Stimulated activated memory B cell treated with anti-CD40 and anti-IgM and Interleukin-4, amounts not matched to agents 10 μg/mL and 1 μg/mL and 100 μg/mL, for 72 hours (primary cell): ENCODE measurements at regions not wholly inside any gene's neighbourhood (a gene's known extent, or its start where the extent isn't known, plus 50 kb on each side); places are given as distances from the start of the nearest gene placed in this dataset.
A peak's percentile ranks its signal among the peaks of the same experiment; 100 is the strongest.

ENCODE experiments used
- ATAC-seq: fragments of 150-1000 bp; cut with Tn5 transposase; 2 replicates; pipeline ENCODE4 v1.10.0; 2021
- H3K27ac Mint-ChIP-seq: one replicate; pipeline ENCODE4 v1.8.0; 2022; ENCODE audit warnings: mild to moderate bottlenecking, mixed read lengths
- H3K27me3 Mint-ChIP-seq: one replicate; pipeline ENCODE4 v1.8.0; 2022; ENCODE audit warnings: mixed read lengths
- H3K36me3 Mint-ChIP-seq: one replicate; pipeline ENCODE4 v1.8.0; 2022; ENCODE audit warnings: mixed read lengths
- H3K4me1 Mint-ChIP-seq: one replicate; pipeline ENCODE4 v1.8.0; 2022; ENCODE audit warnings: mixed read lengths
- H3K4me3 Mint-ChIP-seq: one replicate; pipeline ENCODE4 v1.8.0; 2022; ENCODE audit warnings: mild to moderate bottlenecking, moderate library complexity, mixed read lengths
- H3K9me3 Mint-ChIP-seq: one replicate; pipeline ENCODE4 v1.8.0; 2022; ENCODE audit warnings: mixed read lengths

GRCh38 chr2:136062066-136062837 lies 55.7 kb downstream of the CXCR4 start:
- H3K27ac Mint-ChIP-seq = peak overlapping the region; percentile 15
- no peaks in the 10 kb centered on the region for H3K27me3 Mint-ChIP-seq
- peaks cover 8% of the 10 kb centered on the region for H3K36me3 Mint-ChIP-seq
- H3K4me3 Mint-ChIP-seq = no peak overlapping the region
- no peak for ATAC-seq
- peaks cover 44% of the 10 kb centered on the region for H3K4me1 Mint-ChIP-seq
- peaks cover 8% of the 10 kb centered on the region for H3K9me3 Mint-ChIP-seq

- Mint-ChIP-seq H3K27ac (no peak overlapping the region), H3K4me1 (peaks cover 57% of the 10 kb centered on the region), H3K27me3 (no peaks in the 10 kb centered on the region), H3K4me3 (no peak overlapping the region), H3K36me3 (peaks cover 8% of the 10 kb centered on the region), H3K9me3 (peaks cover 10% of the 10 kb centered on the region)
- no peak for ATAC-seq
Observed at GRCh38 chr2:136060416-136060815, 57.5 kb downstream of the CXCR4 start.

GRCh38 chr2:136059036-136059472 lies 58.9 kb downstream of the CXCR4 start:
- Mint-ChIP-seq H3K27ac (peak overlapping the region; percentile 72), H3K4me3 (no peak overlapping the region), H3K9me3 (peaks cover 10% of the 10 kb centered on the region), H3K27me3 (no peaks in the 10 kb centered on the region), H3K4me1 (peaks cover 63% of the 10 kb centered on the region), H3K36me3 (peaks cover 8% of the 10 kb centered on the region)
- peak; percentile 67 for ATAC-seq

GRCh38 chr2:136058262-136058661 lies 59.7 kb downstream of the CXCR4 start:
- no peak for ATAC-seq
- H3K27me3 Mint-ChIP-seq = no peaks in the 10 kb centered on the region
- H3K4me1 Mint-ChIP-seq = peaks cover 63% of the 10 kb centered on the region
- H3K4me3 Mint-ChIP-seq = no peak overlapping the region
- peaks cover 8% of the 10 kb centered on the region for H3K36me3 Mint-ChIP-seq
- H3K27ac Mint-ChIP-seq = peak overlapping the region; percentile 88
- peaks cover 6% of the 10 kb centered on the region for H3K9me3 Mint-ChIP-seq

- ATAC-seq = no peak
- Mint-ChIP-seq H3K27me3 (no peaks in the 10 kb centered on the region), H3K9me3 (peaks cover 6% of the 10 kb centered on the region), H3K27ac (peak overlapping the region; percentile 88), H3K4me3 (peak overlapping the region; percentile 32), H3K4me1 (peaks cover 65% of the 10 kb centered on the region), H3K36me3 (peaks cover 8% of the 10 kb centered on the region)
Observed at GRCh38 chr2:136057802-136058140, 60.2 kb downstream of the CXCR4 start.

- peaks cover 67% of the 10 kb centered on the region for H3K4me1 Mint-ChIP-seq
- H3K27ac Mint-ChIP-seq = peak overlapping the region; percentile 88
- H3K36me3 Mint-ChIP-seq = peaks cover 2% of the 10 kb centered on the region
Observed at GRCh38 chr2:136057023-136057801, 60.7 kb downstream of the CXCR4 start.

GRCh38 chr2:136055929-136056688 lies 61.8 kb downstream of the CXCR4 start:
- ATAC-seq = peak; percentile 40
- Mint-ChIP-seq H3K4me3 (no peak overlapping the region), H3K27me3 (no peaks in the 10 kb centered on the region), H3K27ac (peak overlapping the region; percentile 88), H3K9me3 (peaks cover 2% of the 10 kb centered on the region), H3K36me3 (no peaks in the 10 kb centered on the region), H3K4me1 (peaks cover 75% of the 10 kb centered on the region)

More at GRCh38 chr2:136057023-136057801, 60.7 kb downstream of the CXCR4 start:
- ATAC-seq = peak; percentile 73
- H3K9me3 Mint-ChIP-seq = peaks cover 4% of the 10 kb centered on the region
- no peaks in the 10 kb centered on the region for H3K27me3 Mint-ChIP-seq
- H3K4me3 Mint-ChIP-seq = peak overlapping the region; percentile 35

GRCh38 chr2:136054856-136055255 lies 63.1 kb downstream of the CXCR4 start:
- Mint-ChIP-seq H3K27ac (peak overlapping the region; percentile 88), H3K4me3 (no peak overlapping the region), H3K4me1 (peaks cover 79% of the 10 kb centered on the region)

GRCh38 chr2:136052369-136053362 lies 65.3 kb downstream of the CXCR4 start:
- Mint-ChIP-seq H3K27me3 (no peaks in the 10 kb centered on the region), H3K4me1 (peaks cover 72% of the 10 kb centered on the region), H3K27ac (peak overlapping the region; percentile 80), H3K36me3 (no peaks in the 10 kb centered on the region), H3K4me3 (no peak overlapping the region), H3K9me3 (peaks cover 2% of the 10 kb centered on the region)
- ATAC-seq = peak; percentile 37

More at GRCh38 chr2:136054856-136055255, 63.1 kb downstream of the CXCR4 start:
- no peak for ATAC-seq
- Mint-ChIP-seq H3K27me3 (no peaks in the 10 kb centered on the region), H3K9me3 (peaks cover 2% of the 10 kb centered on the region), H3K36me3 (no peaks in the 10 kb centered on the region)

- H3K27ac Mint-ChIP-seq = peak overlapping the region; percentile 80
- H3K4me1 Mint-ChIP-seq = peaks cover 65% of the 10 kb centered on the region
- peaks cover 2% of the 10 kb centered on the region for H3K9me3 Mint-ChIP-seq
- no peaks in the 10 kb centered on the region for H3K27me3 Mint-ChIP-seq
- ATAC-seq = no peak
- H3K36me3 Mint-ChIP-seq = peaks cover 2% of the 10 kb centered on the region
- H3K4me3 Mint-ChIP-seq = no peak overlapping the region
Observed at GRCh38 chr2:136051725-136052048, 66.3 kb upstream of the DARS1 start.

GRCh38 chr2:136051001-136051724 lies 65.7 kb upstream of the DARS1 start:
- ATAC-seq = peak; percentile 84
- Mint-ChIP-seq H3K36me3 (peaks cover 6% of the 10 kb centered on the region), H3K4me3 (no peak overlapping the region), H3K27ac (peak overlapping the region; percentile 80), H3K4me1 (peaks cover 65% of the 10 kb centered on the region), H3K27me3 (no peaks in the 10 kb centered on the region), H3K9me3 (peaks cover 2% of the 10 kb centered on the region)

- Mint-ChIP-seq H3K9me3 (no peaks in the 10 kb centered on the region), H3K4me1 (peaks cover 56% of the 10 kb centered on the region), H3K27ac (peak overlapping the region; percentile 80), H3K36me3 (peaks cover 6% of the 10 kb centered on the region), H3K4me3 (no peak overlapping the region), H3K27me3 (no peaks in the 10 kb centered on the region)
- ATAC-seq = no peak
Observed at GRCh38 chr2:136049991-136050920, 64.8 kb upstream of the DARS1 start.
